NT2/D1 (cell line): ENCODE measurements at regions not wholly inside any gene's neighbourhood (a gene's known extent, or its start where the extent isn't known, plus 50 kb on each side); places are given as distances from the start of the nearest gene placed in this dataset.

Experiments used
- SUZ12 ChIP-seq: IDR thresholded peaks from 2 replicates; pipeline ENCODE4 v1.6.1; 2011; ENCODE audit not compliant: insufficient read length, insufficient read depth; ENCODE audit errors: extremely low read depth
- YY1 ChIP-seq: IDR thresholded peaks from 2 replicates; pipeline ENCODE4 v1.6.1; 2011; ENCODE audit not compliant: insufficient read length, insufficient read depth
- ZNF274 ChIP-seq: IDR thresholded peaks from 2 replicates; pipeline ENCODE4 v1.6.1; 2011; ENCODE audit warnings: mild to moderate bottlenecking, low read depth, low read length

DNA sequence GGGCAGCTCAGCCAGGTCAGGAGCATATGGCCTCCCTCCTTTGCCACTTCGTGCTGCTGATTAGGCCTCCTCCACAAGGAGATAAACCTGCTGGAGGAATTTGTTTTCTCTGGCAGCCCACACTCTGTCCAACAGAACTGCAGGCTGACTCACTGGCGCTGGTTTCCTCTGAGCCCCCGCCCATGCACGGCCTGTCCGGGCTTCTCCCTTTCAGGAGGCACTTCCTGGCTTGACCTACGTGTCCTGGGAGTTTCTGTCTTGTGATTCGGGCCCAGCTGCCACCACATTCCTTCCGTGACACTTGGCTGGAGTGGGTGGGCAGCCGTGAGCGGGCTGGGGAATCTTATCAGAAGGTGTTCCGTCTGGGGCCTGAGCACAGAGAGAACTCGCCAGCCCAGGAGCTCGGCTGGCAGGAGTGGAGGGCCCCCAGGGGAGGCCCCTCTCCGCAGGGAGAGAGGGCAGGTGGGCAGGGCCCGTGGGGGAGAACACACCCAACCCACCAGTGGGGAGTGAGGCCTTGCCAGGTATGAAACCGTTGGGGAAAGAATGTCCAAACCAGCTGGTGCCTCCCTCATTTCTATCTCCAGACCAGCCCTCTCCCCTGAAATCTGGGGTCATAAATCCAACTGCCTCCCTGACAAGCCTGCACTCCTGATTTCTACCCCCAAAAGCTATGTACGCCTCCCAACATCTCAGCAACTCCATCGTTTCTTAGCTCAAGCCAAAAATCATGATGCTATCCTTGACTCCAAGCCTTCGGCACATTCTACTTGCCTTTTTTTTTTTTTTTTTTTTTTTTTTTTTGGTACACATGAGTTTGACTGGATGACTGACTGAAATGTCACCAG lies 110.6 kb upstream of the MEF2A start:
- TF ChIP-seq SUZ12: no peak
- TF ChIP-seq YY1: no peak
- no peak for TF ChIP-seq ZNF274
